WTC11 (cell line): ENCODE measurements at regions not wholly inside any gene's neighbourhood (a gene's known extent, or its start where the extent isn't known, plus 50 kb on each side); places are given as distances from the start of the nearest gene placed in this dataset.

Experiments used
- ATAC-seq: fragments of 200-7000 bp; cut with Tn5 transposase; 2 replicates; pipeline ENCODE4 v1.10.0; 2021; ENCODE audit warnings: mild to moderate bottlenecking, moderate library complexity
- CTCF ChIA-PET: fragments of 300-600 bp; sonication (Branson Sonifier 250); formaldehyde crosslinking; loops from one replicate; lab custom pipeline; 2021; ENCODE audit warnings: antibody characterized with exemption; lab: Charles Lee
- POLR2A ChIA-PET: fragments of 350-600 bp; sonication (Branson Sonifier 250); formaldehyde crosslinking; loops from one replicate; lab custom pipeline; 2021; ENCODE audit warnings: antibody characterized with exemption; lab: Charles Lee
- DNase-seq: peaks from one replicate; pipeline ENCODE4 v3.0.0; 2021; ENCODE audit warnings: low spot score
- H3K27ac Mint-ChIP-seq: 2 replicates; pipeline ENCODE4 v1.8.0; 2021; ENCODE audit warnings: mixed read lengths
- H3K27me3 Mint-ChIP-seq: 2 replicates; pipeline ENCODE4 v1.8.0; 2021; ENCODE audit warnings: low read depth, mild to moderate bottlenecking, moderate library complexity, mixed read lengths
- H3K36me3 Mint-ChIP-seq: 2 replicates; pipeline ENCODE4 v1.8.0; 2021; ENCODE audit warnings: mixed read lengths
- H3K4me1 Mint-ChIP-seq: 2 replicates; pipeline ENCODE4 v1.8.0; 2022; ENCODE audit warnings: mixed read lengths
- H3K4me3 Mint-ChIP-seq: 2 replicates; pipeline ENCODE4 v1.8.0; 2021; ENCODE audit warnings: mild to moderate bottlenecking, moderate library complexity, mixed read lengths
- H3K9me3 Mint-ChIP-seq: 2 replicates; pipeline ENCODE4 v1.8.0; 2021; ENCODE audit warnings: mixed read lengths
- EMX1 ChIP-seq: fragments of 250-450 bp; sonication (Bioruptor Pico); IDR thresholded peaks from 2 replicates; pipeline ENCODE4 v1.8.0; 2021; ENCODE audit warnings: mild to moderate bottlenecking
- MYBL2 ChIP-seq: sonication (generic); formaldehyde crosslinking; IDR thresholded peaks from 2 replicates; pipeline ENCODE4 v1.8.1; 2023; ENCODE audit warnings: mild to moderate bottlenecking, moderate library complexity, missing genetic modification reagents
- NFATC4 ChIP-seq: fragments of 250-450 bp; sonication (Bioruptor Pico); IDR thresholded peaks from 2 replicates; pipeline ENCODE4 v1.9.0; 2021; ENCODE audit warnings: mild to moderate bottlenecking
- NR3C1 ChIP-seq: sonication (generic); formaldehyde crosslinking; conservative IDR thresholded peaks from 2 replicates; pipeline ENCODE4 v1.8.1; 2023; ENCODE audit warnings: low read depth, mild to moderate bottlenecking, missing genetic modification reagents
- TEAD1 ChIP-seq: sonication (generic); formaldehyde crosslinking; IDR thresholded peaks from 2 replicates; pipeline ENCODE4 v1.8.0; 2022; ENCODE audit warnings: mild to moderate bottlenecking, missing genetic modification reagents
- TEAD4 ChIP-seq: sonication (generic); formaldehyde crosslinking; IDR thresholded peaks from 2 replicates; pipeline ENCODE4 v1.8.0; 2022; ENCODE audit warnings: mild to moderate bottlenecking, missing genetic modification reagents
- TP53 ChIP-seq: sonication (generic); formaldehyde crosslinking; IDR thresholded peaks from 2 replicates; pipeline ENCODE4 v1.8.1; 2023; ENCODE audit warnings: mild to moderate bottlenecking, missing genetic modification reagents
- ZNF121 ChIP-seq: sonication (generic); formaldehyde crosslinking; IDR thresholded peaks from 2 replicates; pipeline ENCODE4 v1.8.0; 2023; ENCODE audit warnings: missing genetic modification reagents
- ZNF396 ChIP-seq: fragments of 250-450 bp; sonication (Bioruptor Pico); IDR thresholded peaks from 2 replicates; pipeline ENCODE4 v1.8.0; 2021; ENCODE audit warnings: mild to moderate bottlenecking, moderate library complexity, borderline replicate concordance
- TF ChIP-seq, protein P1 (sequence below): sonication (generic); formaldehyde crosslinking; IDR thresholded peaks from 2 replicates; pipeline ENCODE4 v1.8.1; 2023; ENCODE audit warnings: mild to moderate bottlenecking, missing genetic modification reagents
- TF ChIP-seq, protein P2 (sequence below): sonication (generic); formaldehyde crosslinking; IDR thresholded peaks from 2 replicates; pipeline ENCODE4 v1.8.0; 2022; ENCODE audit warnings: missing genetic modification reagents
- TF ChIP-seq, protein P3 (sequence below): sonication (generic); formaldehyde crosslinking; IDR thresholded peaks from 2 replicates; pipeline ENCODE4 v1.8.0; 2022; ENCODE audit warnings: mild to moderate bottlenecking, missing genetic modification reagents
- TF ChIP-seq, protein P4 (sequence below): fragments of 250-450 bp; sonication (Bioruptor Pico); IDR thresholded peaks from 2 replicates; pipeline ENCODE4 v2.1.2; 2022; ENCODE audit warnings: mild to moderate bottlenecking, moderate library complexity
- TF ChIP-seq, protein P5 (sequence below): sonication (generic); formaldehyde crosslinking; IDR thresholded peaks from 2 replicates; pipeline ENCODE4 v1.8.0; 2023; ENCODE audit warnings: mild to moderate bottlenecking, missing genetic modification reagents
- TF ChIP-seq, protein P6 (sequence below): sonication (generic); formaldehyde crosslinking; IDR thresholded peaks from 2 replicates; pipeline ENCODE4 v1.8.0; 2023; ENCODE audit warnings: missing genetic modification reagents, mild to moderate bottlenecking, borderline replicate concordance
- TF ChIP-seq, protein P7 (sequence below): fragments of 250-450 bp; sonication (Bioruptor Pico); IDR thresholded peaks from 2 replicates; pipeline ENCODE4 v1.8.0; 2021; ENCODE audit warnings: mild to moderate bottlenecking

DNA sequence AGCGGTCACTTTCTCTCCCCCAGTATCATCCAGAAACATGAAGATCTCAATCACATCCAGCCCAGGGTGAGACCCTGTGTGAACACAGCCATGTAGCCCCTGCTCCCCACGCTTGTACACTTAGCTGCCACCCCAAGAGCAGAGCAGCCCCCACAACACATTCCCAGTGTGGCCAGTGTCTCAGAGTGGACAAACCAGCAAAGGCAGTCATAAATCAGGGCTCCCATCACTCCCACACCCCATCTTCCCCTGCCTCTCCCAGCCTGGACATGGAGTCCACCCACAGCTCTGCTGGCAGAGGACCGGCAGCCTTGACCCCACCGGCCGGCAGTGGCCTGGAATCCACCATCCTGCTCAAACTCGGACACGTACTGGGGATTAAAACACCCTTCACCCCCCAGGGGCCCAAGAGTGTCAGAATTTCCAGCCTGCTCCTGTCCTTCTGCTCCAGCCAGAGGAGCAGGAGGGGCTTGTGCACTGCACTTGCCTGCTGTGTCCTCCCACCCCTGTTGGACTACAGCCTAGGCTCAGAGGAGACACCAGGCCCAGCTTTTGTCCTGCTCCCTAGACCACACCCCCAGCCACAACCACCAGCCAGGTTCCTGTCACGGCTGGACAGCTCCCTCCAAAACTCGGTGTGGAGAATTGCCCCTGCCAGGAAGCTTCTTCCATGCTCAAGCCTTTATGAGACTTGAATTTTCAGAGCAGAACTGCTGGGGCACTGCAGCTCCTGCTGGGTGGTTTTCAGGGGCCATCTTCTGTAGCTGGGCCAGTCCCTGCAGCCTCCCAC is 206.1 kb downstream of the SMAD2 start:
- peak; percentile 65 for ATAC-seq
- H3K4me1 Mint-ChIP-seq = no peaks in the 10 kb centered on the region
- TF ChIP-seq, protein P1, sequence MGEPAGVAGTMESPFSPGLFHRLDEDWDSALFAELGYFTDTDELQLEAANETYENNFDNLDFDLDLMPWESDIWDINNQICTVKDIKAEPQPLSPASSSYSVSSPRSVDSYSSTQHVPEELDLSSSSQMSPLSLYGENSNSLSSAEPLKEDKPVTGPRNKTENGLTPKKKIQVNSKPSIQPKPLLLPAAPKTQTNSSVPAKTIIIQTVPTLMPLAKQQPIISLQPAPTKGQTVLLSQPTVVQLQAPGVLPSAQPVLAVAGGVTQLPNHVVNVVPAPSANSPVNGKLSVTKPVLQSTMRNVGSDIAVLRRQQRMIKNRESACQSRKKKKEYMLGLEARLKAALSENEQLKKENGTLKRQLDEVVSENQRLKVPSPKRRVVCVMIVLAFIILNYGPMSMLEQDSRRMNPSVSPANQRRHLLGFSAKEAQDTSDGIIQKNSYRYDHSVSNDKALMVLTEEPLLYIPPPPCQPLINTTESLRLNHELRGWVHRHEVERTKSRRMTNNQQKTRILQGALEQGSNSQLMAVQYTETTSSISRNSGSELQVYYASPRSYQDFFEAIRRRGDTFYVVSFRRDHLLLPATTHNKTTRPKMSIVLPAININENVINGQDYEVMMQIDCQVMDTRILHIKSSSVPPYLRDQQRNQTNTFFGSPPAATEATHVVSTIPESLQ (CRISPR knock-in tag) = no peak
- TF ChIP-seq TP53 (CRISPR knock-in tag) (no peak), TEAD4 (CRISPR knock-in tag) (no peak), NFATC4 (CRISPR knock-in tag) (no peak), TEAD1 (no peak), ZNF396 (CRISPR knock-in tag) (no peak), EMX1 (CRISPR knock-in tag) (no peak), MYBL2 (CRISPR knock-in tag) (no peak)
- TF ChIP-seq, protein P2, sequence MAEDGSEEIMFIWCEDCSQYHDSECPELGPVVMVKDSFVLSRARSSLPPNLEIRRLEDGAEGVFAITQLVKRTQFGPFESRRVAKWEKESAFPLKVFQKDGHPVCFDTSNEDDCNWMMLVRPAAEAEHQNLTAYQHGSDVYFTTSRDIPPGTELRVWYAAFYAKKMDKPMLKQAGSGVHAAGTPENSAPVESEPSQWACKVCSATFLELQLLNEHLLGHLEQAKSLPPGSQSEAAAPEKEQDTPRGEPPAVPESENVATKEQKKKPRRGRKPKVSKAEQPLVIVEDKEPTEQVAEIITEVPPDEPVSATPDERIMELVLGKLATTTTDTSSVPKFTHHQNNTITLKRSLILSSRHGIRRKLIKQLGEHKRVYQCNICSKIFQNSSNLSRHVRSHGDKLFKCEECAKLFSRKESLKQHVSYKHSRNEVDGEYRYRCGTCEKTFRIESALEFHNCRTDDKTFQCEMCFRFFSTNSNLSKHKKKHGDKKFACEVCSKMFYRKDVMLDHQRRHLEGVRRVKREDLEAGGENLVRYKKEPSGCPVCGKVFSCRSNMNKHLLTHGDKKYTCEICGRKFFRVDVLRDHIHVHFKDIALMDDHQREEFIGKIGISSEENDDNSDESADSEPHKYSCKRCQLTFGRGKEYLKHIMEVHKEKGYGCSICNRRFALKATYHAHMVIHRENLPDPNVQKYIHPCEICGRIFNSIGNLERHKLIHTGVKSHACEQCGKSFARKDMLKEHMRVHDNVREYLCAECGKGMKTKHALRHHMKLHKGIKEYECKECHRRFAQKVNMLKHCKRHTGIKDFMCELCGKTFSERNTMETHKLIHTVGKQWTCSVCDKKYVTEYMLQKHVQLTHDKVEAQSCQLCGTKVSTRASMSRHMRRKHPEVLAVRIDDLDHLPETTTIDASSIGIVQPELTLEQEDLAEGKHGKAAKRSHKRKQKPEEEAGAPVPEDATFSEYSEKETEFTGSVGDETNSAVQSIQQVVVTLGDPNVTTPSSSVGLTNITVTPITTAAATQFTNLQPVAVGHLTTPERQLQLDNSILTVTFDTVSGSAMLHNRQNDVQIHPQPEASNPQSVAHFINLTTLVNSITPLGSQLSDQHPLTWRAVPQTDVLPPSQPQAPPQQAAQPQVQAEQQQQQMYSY = 0 out of 2 replicates have a peak, but pooled peaks have one; percentile 12
- TF ChIP-seq, all 79 proteins: peak for 1
- POLR2A ChIA-PET = no interaction called here
- H3K27me3 Mint-ChIP-seq = no peaks in the 10 kb centered on the region; the same call in 1 of the 2 replicates
- CTCF ChIA-PET = interaction anchor here (1.1 to 1.4 kb wide), 2 partner anchors 25 to 32 kb away, joined by 3 read pairs; no protein-coding TSS in a partner anchor
- no peaks in the 10 kb centered on the region for H3K36me3 Mint-ChIP-seq
- H3K27ac Mint-ChIP-seq = no peak overlapping the region
- H3K9me3 Mint-ChIP-seq = no peaks in the 10 kb centered on the region
- peak; percentile 30 for DNase-seq
- H3K4me3 Mint-ChIP-seq = no peak overlapping the region

DNA sequence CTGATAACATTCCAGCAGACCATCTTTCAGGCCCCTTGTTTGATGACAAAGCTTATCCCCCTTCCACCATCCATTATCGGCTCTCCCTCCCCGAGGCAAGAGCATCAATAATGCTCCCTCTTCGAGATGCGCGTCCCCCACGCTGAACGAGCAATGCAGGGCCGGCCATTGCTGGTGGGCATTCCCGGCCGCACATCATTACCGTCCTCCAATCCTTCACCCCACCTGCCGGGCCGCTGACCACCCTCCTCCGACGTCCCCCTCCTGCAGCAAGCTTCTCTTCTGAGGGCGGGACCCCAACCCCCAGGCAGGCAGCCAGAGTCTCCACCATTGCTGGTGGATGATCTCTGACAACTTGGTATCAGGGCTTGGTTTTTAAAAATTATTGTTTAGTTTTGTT is 208.6 kb downstream of the SMAD2 start:
- H3K36me3 Mint-ChIP-seq = no peaks in the 10 kb centered on the region
- ATAC-seq = no peak
- no peak overlapping the region for H3K4me3 Mint-ChIP-seq
- no peaks in the 10 kb centered on the region; the same call in 1 of the 2 replicates for H3K27me3 Mint-ChIP-seq
- no peaks in the 10 kb centered on the region for H3K9me3 Mint-ChIP-seq
- no peak for DNase-seq
- POLR2A ChIA-PET = interaction anchor here (0.5 kb wide), 1 partner anchor 299 kb away, joined by 4 read pairs; no protein-coding TSS in a partner anchor
- CTCF ChIA-PET = no interaction called here
- H3K4me1 Mint-ChIP-seq = no peaks in the 10 kb centered on the region
- no peak overlapping the region for H3K27ac Mint-ChIP-seq
- no peak for TF ChIP-seq ZNF121 (CRISPR knock-in tag)
- TF ChIP-seq, protein P3, sequence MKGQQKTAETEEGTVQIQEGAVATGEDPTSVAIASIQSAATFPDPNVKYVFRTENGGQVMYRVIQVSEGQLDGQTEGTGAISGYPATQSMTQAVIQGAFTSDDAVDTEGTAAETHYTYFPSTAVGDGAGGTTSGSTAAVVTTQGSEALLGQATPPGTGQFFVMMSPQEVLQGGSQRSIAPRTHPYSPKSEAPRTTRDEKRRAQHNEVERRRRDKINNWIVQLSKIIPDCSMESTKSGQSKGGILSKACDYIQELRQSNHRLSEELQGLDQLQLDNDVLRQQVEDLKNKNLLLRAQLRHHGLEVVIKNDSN = no peak
- TF ChIP-seq, protein P4, sequence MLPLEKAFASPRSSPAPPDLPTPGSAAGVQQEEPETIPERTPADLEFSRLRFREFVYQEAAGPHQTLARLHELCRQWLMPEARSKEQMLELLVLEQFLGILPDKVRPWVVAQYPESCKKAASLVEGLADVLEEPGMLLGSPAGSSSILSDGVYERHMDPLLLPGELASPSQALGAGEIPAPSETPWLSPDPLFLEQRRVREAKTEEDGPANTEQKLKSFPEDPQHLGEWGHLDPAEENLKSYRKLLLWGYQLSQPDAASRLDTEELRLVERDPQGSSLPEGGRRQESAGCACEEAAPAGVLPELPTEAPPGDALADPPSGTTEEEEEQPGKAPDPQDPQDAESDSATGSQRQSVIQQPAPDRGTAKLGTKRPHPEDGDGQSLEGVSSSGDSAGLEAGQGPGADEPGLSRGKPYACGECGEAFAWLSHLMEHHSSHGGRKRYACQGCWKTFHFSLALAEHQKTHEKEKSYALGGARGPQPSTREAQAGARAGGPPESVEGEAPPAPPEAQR (CRISPR knock-in tag) = no peak
- no peak for TF ChIP-seq ZNF396 (CRISPR knock-in tag)
- TF ChIP-seq, protein P5, sequence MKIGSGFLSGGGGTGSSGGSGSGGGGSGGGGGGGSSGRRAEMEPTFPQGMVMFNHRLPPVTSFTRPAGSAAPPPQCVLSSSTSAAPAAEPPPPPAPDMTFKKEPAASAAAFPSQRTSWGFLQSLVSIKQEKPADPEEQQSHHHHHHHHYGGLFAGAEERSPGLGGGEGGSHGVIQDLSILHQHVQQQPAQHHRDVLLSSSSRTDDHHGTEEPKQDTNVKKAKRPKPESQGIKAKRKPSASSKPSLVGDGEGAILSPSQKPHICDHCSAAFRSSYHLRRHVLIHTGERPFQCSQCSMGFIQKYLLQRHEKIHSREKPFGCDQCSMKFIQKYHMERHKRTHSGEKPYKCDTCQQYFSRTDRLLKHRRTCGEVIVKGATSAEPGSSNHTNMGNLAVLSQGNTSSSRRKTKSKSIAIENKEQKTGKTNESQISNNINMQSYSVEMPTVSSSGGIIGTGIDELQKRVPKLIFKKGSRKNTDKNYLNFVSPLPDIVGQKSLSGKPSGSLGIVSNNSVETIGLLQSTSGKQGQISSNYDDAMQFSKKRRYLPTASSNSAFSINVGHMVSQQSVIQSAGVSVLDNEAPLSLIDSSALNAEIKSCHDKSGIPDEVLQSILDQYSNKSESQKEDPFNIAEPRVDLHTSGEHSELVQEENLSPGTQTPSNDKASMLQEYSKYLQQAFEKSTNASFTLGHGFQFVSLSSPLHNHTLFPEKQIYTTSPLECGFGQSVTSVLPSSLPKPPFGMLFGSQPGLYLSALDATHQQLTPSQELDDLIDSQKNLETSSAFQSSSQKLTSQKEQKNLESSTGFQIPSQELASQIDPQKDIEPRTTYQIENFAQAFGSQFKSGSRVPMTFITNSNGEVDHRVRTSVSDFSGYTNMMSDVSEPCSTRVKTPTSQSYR (CRISPR knock-in tag) = no peak
- TF ChIP-seq NR3C1 (CRISPR knock-in tag) = no peak
- TF ChIP-seq, protein P6, sequence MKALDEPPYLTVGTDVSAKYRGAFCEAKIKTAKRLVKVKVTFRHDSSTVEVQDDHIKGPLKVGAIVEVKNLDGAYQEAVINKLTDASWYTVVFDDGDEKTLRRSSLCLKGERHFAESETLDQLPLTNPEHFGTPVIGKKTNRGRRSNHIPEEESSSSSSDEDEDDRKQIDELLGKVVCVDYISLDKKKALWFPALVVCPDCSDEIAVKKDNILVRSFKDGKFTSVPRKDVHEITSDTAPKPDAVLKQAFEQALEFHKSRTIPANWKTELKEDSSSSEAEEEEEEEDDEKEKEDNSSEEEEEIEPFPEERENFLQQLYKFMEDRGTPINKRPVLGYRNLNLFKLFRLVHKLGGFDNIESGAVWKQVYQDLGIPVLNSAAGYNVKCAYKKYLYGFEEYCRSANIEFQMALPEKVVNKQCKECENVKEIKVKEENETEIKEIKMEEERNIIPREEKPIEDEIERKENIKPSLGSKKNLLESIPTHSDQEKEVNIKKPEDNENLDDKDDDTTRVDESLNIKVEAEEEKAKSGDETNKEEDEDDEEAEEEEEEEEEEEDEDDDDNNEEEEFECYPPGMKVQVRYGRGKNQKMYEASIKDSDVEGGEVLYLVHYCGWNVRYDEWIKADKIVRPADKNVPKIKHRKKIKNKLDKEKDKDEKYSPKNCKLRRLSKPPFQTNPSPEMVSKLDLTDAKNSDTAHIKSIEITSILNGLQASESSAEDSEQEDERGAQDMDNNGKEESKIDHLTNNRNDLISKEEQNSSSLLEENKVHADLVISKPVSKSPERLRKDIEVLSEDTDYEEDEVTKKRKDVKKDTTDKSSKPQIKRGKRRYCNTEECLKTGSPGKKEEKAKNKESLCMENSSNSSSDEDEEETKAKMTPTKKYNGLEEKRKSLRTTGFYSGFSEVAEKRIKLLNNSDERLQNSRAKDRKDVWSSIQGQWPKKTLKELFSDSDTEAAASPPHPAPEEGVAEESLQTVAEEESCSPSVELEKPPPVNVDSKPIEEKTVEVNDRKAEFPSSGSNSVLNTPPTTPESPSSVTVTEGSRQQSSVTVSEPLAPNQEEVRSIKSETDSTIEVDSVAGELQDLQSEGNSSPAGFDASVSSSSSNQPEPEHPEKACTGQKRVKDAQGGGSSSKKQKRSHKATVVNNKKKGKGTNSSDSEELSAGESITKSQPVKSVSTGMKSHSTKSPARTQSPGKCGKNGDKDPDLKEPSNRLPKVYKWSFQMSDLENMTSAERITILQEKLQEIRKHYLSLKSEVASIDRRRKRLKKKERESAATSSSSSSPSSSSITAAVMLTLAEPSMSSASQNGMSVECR (CRISPR knock-in tag) = no peak
- TF ChIP-seq, protein P7, sequence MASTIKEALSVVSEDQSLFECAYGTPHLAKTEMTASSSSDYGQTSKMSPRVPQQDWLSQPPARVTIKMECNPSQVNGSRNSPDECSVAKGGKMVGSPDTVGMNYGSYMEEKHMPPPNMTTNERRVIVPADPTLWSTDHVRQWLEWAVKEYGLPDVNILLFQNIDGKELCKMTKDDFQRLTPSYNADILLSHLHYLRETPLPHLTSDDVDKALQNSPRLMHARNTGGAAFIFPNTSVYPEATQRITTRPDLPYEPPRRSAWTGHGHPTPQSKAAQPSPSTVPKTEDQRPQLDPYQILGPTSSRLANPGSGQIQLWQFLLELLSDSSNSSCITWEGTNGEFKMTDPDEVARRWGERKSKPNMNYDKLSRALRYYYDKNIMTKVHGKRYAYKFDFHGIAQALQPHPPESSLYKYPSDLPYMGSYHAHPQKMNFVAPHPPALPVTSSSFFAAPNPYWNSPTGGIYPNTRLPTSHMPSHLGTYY (CRISPR knock-in tag) = no peak
